D341Med (cell line): ENCODE measurements at regions not wholly inside any gene's neighbourhood (a gene's known extent, or its start where the extent isn't known, plus 50 kb on each side); places are given as distances from the start of the nearest gene placed in this dataset.

Experiments used
- DNase-seq: peaks from one replicate; pipeline ENCODE4 v3.0.0; 2012; ENCODE audit warnings: low spot score

DNA sequence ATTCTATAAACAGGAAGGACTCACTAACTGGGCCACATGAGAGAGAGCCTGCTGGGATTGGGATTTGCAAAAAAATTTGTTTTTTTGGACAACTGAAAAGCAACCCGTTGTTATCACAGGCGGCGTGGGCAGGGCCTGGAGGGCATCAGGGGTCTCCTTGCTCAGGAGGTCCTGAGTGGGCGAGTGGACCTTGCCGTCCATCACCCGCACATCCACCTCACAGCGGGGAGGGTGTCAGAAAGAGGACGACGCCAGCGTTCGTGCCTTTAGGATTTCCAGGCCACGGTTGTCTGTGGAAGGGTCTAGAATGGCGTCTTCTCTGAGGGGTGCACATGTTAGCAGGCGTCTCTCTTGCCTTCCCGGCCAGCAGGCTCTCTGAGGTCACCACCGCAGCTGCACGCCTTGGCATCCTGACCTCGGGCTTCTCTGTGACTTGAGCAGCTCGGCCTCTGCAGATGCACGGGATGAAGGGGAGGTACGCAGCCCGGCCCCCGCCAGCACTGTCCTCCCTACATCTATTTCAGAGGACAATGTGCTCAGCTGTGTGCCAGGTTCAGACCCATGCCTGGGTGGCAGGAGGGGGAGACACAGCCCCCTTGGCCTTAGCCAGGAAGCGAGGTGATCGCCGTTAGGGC, 749.5 kb downstream of the BRD1 start:
- no peak for DNase-seq

- DNase-seq = no peak
Observed at GRCh38 chr22:49077586-49077985, 750.1 kb downstream of the BRD1 start.

GRCh38 chr22:49077036-49077393, 750.7 kb downstream of the BRD1 start:
- no peak for DNase-seq

- no peak for DNase-seq
Observed at GRCh38 chr22:49076300-49077035, 751.2 kb downstream of the BRD1 start.

DNA sequence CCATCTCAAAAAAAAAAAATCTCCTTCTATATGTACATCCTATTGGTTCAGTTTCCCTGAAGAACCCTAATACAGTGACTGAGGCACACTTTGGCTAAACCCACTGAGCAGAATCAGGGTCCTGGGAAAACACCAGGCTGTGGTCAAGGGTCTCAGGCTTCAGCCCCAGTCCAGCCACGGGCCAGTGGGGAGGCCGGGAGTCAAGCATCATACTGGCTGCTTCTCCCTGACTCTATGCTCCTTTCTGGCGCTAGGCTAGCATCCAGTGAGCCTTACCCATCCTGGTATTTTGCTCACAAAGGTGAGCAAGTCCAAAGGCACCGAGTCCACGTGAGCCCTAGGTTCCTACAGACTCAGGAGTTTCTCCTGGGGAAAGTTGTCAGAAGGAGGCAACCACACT, 752.5 kb downstream of the BRD1 start:
- DNase-seq = no peak

DNA sequence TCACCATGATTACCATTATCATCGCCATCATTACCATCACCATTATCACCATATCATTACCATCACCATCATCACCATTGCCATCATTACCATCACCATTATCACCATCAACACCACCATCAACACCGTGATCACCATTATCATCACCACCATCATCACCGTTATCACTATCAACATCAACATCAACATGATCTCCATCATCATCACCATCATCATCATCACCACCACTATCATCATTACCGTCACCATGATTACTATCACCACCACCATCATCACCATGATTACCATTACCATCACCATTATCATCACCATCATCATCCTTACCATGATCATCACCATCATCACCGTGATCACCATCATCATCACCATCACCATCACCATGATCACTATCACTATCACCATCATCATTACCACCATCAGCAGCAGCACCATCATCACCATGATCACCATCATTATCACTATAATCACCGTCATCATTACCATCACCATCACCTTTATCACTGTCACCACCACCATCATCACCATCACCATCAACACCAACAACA, 753.7 kb downstream of the BRD1 start:
- no peak for DNase-seq

DNA sequence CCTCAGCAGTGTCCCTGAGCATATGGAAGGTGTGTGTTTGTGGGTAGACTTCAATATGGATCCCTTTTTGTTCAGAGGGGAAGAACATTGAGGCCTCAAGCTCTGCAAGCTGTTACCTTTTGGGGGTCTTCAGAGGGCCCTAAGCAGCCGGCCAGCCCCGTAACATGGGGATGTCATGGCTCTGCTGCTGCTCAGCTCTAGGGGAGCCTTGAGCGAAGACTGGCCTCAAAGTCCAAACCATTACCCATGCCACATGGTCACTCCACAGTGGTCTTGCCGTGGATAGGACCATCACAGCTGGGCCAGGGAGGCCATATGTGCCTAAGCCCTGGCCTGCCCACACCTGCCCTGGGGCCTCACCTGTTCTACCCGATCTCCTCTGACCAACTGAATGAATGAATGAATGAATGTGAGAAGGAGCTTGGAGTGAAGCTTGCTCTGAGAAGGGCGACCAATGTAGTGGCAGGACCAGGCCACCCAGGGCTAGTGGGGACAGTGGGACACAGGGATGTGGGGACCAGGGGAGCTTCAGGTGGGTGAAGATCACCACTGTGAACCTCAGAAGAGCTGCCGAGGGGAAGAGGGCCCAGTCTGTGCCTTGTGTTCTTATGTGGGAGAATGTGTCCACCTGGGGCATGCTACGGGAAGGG, 754.6 kb downstream of the BRD1 start:
- DNase-seq = no peak

GRCh38 chr22:49070501-49070900, 757.2 kb downstream of the BRD1 start:
- DNase-seq = no peak

GRCh38 chr22:49068861-49069500, 758.7 kb downstream of the BRD1 start:
- DNase-seq = no peak

DNA sequence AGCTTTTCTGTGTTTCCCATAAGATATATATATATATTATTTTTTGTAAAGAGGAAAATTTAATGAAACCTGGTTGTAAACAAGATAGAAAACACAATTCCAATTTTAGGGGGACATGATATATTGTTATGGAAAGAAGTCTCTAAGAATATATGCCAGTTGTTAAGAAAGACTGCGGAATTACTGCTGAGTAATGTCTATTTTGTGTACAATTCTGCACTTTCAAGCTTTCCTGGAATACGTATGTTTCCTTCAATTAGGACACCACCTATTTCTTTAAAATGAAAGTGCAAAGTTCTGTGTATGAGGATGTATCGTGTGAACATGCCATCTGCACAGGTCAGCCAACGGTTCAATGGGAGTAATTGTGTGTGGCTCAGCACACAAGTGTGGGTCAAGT, 760.2 kb downstream of the BRD1 start:
- no peak for DNase-seq

DNA sequence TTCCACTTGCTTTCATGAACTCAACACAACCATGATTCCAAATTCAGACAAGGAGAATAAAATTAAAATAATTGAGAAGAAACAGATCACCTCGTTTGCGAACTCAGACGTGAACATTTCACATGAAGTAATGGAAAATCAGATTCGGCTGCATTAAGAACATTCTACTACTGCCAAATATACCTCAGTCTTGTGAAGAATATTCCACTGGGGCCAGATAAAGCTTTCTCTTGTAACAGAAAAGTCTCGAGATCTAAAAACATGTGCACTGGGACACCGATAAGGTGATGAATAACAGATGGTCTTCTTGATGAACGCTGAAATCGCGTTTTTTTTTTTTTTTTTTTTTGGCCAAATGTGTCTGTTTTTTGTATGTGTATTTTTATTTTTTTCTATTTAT, 761.1 kb downstream of the BRD1 start:
- DNase-seq = no peak

DNA sequence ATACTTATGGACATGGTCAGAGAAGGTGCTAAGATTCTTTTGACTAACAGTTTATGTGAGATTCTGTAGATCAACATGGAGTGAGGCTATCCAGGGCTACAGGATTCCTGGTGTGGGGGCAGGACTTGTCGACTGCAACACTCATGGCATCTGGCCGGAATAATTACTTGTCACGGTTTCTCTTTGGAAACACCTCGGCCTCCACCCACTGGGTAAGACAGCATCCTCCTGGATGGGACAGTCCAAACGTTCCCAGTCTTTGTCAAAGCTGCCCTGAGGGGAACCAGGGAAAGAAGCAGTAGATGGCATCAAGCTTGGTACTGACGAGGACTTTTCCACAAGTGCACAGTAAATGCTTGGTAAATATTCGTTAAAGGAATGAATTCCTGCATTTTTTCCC, 762.8 kb downstream of the BRD1 start:
- no peak for DNase-seq

- no peak for DNase-seq
Observed at GRCh38 chr22:49063545-49063890, 764.2 kb downstream of the BRD1 start.

GRCh38 chr22:49062802-49063544, 764.7 kb downstream of the BRD1 start:
- no peak for DNase-seq

DNA sequence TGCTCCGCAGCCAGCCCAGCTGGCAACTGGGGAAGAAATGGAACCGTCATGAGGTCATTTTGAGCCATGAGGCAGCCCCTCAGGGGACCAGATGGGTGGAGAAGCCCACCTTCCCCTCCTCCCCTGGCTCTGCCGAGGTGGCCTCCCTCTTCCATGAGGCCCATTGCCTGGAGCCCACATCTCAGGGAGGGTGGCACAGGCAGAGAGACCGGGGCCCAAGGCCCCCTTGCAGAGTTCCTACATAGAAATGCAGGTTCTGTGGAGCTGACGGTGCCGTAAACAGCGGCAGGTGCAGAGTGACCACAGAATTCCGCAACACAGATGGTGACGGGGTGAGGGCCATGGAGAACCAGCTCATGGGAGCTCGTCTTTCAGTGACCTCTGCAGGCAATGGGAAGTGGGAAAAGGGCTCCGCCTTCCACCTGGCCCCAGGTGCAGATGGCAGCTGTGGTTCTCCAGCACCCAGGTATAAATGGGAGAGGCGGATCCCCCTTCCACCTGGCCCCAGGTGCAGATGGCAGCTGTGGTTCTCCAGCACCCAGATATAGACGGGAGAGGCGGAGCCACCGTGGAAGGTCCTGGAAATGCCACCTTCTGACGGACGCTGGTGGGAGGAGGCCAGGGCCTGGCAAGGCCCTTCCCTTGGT, 765.4 kb downstream of the BRD1 start:
- no peak for DNase-seq

DNA sequence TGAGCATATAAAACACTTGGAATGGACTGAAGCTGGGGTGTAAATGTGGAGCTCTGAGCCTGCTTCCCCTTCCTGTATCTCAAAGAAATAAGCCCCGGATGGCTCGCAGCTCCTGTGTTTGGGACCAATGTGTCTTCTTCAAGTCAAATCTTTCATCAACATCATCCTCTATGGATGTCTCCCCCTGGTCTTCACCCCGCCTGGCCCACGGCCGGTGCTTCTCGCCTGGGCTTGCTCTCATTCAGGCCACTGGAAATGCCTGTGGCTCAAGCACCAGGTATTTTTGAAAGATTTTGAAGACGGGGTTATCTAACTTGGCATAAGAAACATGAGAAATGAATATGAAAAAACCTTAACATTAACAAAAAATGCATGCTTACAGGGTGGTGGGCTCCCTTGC, 769.8 kb downstream of the BRD1 start:
- no peak for DNase-seq

DNA sequence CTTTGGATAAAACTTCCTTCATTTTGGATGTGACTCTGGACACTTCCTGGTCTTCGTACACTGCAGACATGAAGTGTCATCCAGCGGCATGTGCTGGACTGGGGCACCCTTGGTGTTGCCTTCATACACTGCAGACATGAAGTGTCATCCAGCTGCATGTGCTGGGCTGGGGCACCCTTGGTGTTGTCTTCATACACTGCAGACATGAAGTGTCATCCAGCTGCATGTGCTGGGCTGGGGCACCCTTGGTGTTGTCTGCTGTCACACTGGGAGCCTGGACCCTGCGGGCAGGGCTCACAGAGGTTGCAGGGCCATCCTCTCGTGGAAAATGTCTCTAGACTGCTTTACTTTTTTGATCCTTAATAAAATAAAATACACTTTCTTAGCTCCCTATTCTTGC, 771.4 kb downstream of the BRD1 start:
- DNase-seq = no peak

DNA sequence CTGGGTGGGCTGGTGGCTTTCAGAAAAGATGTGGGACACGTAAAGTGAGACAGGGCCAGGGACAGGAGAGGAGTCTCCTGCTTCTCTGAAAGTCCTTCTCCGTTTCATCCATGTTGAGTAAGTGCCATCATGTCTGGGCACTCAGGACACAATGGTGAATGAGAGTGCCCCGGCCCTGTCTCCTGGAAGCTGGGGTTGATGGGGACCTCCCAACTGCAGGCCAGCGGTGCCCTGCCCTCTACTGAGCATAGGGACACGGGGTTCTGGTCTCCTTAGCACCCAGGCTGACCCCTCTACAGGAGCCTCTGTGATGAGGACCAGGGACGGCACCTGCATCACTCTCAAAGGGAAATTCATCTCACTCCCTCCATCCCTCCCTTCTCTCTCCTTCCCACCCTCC, 772.3 kb downstream of the BRD1 start:
- DNase-seq = no peak

DNA sequence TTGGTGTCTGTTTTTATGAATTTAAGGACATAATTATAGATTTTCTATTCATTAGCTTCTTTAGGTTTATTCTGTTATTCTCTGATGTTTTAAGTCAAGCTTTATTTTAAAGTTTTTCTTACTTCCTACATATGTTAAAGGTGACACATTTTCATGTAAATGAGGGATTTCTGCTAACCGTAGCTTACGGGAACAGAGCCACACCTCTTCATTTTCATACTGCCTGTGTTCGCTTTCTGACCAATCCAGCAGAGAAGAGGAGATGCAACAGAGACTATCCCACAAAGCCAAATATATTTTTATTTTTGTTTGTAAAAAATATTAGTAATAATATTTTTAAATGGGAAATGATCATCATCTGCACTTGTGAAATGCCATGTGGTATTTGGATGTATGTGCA, 774.1 kb downstream of the BRD1 start:
- no peak for DNase-seq

DNA sequence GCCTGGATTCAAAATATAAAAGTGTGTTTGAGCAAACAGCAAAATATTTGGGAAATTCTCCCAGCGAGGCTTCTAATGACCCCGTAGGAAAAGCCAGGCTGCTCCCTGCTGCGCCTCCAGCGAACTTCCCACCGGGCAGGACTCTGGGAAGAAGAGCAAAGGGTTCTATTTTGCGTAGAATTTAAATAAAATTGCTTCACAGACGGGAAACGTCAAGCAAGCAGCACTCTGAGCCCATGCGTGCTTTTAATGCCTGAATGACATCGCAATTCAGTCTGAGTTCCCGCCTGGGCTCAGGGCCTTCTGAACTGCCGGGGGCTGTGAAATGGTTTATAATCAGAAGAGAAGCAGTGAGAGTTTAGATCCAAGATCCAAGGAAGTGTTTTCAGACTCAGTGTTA, 775.1 kb downstream of the BRD1 start:
- no peak for DNase-seq

GRCh38 chr22:49052023-49052538, 775.6 kb downstream of the BRD1 start:
- DNase-seq = no peak
